Esophagus squamous epithelium (tissue), 5 donors: ENCODE measurements at regions not wholly inside any gene's neighbourhood (a gene's known extent, or its start where the extent isn't known, plus 50 kb on each side); places are given as distances from the start of the nearest gene placed in this dataset.

Source experiments
- DNase-seq: peaks from one replicate; lab custom pipeline; 2025; lab: John Stamatoyannopoulos, UW
- H3K27ac ChIP-seq, 4 donors: fragments of 200-600 bp; sonication (generic); one replicate each; pipeline ENCODE4 v1.5.1; 2016 to 2019; ENCODE audit warnings: mild to moderate bottlenecking in 1 of 4
- H3K27me3 ChIP-seq, 4 donors: fragments of 200-600 bp; sonication (generic); 1 replicate in 3 of 4; 2 replicates in 1 of 4; pipeline versions ENCODE4 v1.5.1 to v1.6.0; 2017 to 2021; ENCODE audit warnings: antibody characterized with exemption in 1 of 4
- H3K36me3 ChIP-seq, 3 donors: fragments of 200-600 bp; sonication (generic); one replicate each; pipeline ENCODE4 v1.5.1; 2016 to 2019
- H3K4me1 ChIP-seq, 3 donors: fragments of 200-600 bp; sonication (generic); one replicate each; pipeline ENCODE4 v1.5.1; 2017 to 2019
- H3K4me3 ChIP-seq, 4 donors: fragments of 200-600 bp; sonication (generic); 1 replicate in 3 of 4; 2 replicates in 1 of 4; pipeline ENCODE4 v1.5.1; 2016 to 2019; ENCODE audit warnings: mild to moderate bottlenecking in 2 of 4, moderate library complexity in 1 of 4
- H3K9me3 ChIP-seq, 3 donors: fragments of 200-600 bp; sonication (generic); one replicate each; pipeline ENCODE4 v1.5.1; 2016 to 2019
- POLR2A ChIP-seq, 4 donors: fragments of 450-650 bp; IDR thresholded peaks; one replicate each; pipeline ENCODE4 v1.6.1; 2017; ENCODE audit warnings: antibody characterized with exemption in 4 of 4, mild to moderate bottlenecking in 4 of 4, moderate library complexity in 3 of 4
- WGBS, 2 donors: methylation state at CpG; one replicate each; pipeline ENCODE4 v1.1.5; 2018; 5-methylcytosine and 5-hydroxymethylcytosine counted together
- intact Hi-C: fragments of 100-400 bp; cut with DNase I; formaldehyde crosslinking; loops from one replicate; pipeline ENCODE4 v1.15.0; 2022
- TF ChIP-seq, protein P1 (sequence below), 6 experiments: fragments of 450-650 bp in 4 of 6; fragments of 200-600 bp in 2 of 6; sonication (generic) in 2 of 6; IDR thresholded peaks; one replicate each; pipeline ENCODE4 v1.5.1; 2016 to 2019; ENCODE audit warnings: antibody characterized with exemption in 6 of 6, mild to moderate bottlenecking in 4 of 6, moderate library complexity in 4 of 6
- donor health status: DM: yes; HTN: yes; CAD: no.

- intact Hi-C loops: no loop called here
- DNase-seq: no peak
- Histone ChIP-seq H3K27ac (no peak overlapping the region), H3K4me1 (no peaks in the 10 kb centered on the region), H3K36me3 (no peaks in the 10 kb centered on the region), H3K9me3 (no peaks in the 10 kb centered on the region), H3K27me3 (no peaks in the 10 kb centered on the region), H3K4me3 (no peak overlapping the region)
- 93 to 100% methylated on average over 1 of the region's 1 CpG for WGBS, 2 donors
- TF ChIP-seq POLR2A (IDR thresholded peaks at IDR 0.05): no peak
- TF ChIP-seq, protein P1, sequence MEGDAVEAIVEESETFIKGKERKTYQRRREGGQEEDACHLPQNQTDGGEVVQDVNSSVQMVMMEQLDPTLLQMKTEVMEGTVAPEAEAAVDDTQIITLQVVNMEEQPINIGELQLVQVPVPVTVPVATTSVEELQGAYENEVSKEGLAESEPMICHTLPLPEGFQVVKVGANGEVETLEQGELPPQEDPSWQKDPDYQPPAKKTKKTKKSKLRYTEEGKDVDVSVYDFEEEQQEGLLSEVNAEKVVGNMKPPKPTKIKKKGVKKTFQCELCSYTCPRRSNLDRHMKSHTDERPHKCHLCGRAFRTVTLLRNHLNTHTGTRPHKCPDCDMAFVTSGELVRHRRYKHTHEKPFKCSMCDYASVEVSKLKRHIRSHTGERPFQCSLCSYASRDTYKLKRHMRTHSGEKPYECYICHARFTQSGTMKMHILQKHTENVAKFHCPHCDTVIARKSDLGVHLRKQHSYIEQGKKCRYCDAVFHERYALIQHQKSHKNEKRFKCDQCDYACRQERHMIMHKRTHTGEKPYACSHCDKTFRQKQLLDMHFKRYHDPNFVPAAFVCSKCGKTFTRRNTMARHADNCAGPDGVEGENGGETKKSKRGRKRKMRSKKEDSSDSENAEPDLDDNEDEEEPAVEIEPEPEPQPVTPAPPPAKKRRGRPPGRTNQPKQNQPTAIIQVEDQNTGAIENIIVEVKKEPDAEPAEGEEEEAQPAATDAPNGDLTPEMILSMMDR (IDR thresholded peaks at IDR 0.05): no peak
Observed at GRCh38 chr1:105652109-105652508, 1404.4 kb upstream of the PRMT6 start.

GRCh38 chr1:105655032-105655431 lies 1401.4 kb upstream of the PRMT6 start:
- no peaks in the 10 kb centered on the region for H3K9me3 ChIP-seq
- 68% methylated on average over 3 of the region's 4 CpGs for WGBS, 2 donors
- no peak overlapping the region for H3K4me3 ChIP-seq
- no peak for DNase-seq
- no peaks in the 10 kb centered on the region for H3K4me1 ChIP-seq
- no peak overlapping the region for H3K27ac ChIP-seq
- H3K36me3 ChIP-seq: no peaks in the 10 kb centered on the region
- intact Hi-C loops: no loop called here
- TF ChIP-seq, protein P1 (IDR thresholded peaks at IDR 0.05): no peak
- no peak for TF ChIP-seq POLR2A (IDR thresholded peaks at IDR 0.05)
- H3K27me3 ChIP-seq: no peaks in the 10 kb centered on the region

GRCh38 chr1:105664495-105664894 lies 1392.0 kb upstream of the PRMT6 start:
- no peaks in the 10 kb centered on the region for H3K27me3 ChIP-seq
- no peaks in the 10 kb centered on the region for H3K9me3 ChIP-seq
- WGBS, 2 donors: 73 to 81% methylated on average over 4 to 5 of the region's 5 CpGs
- H3K27ac ChIP-seq: no peak overlapping the region
- no peaks in the 10 kb centered on the region for H3K36me3 ChIP-seq
- TF ChIP-seq POLR2A (IDR thresholded peaks at IDR 0.05): no peak
- TF ChIP-seq, protein P1 (IDR thresholded peaks at IDR 0.05): no peak
- H3K4me3 ChIP-seq: no peak overlapping the region
- no peak for DNase-seq
- intact Hi-C loops: no loop called here
- H3K4me1 ChIP-seq: no peaks in the 10 kb centered on the region

- H3K36me3 ChIP-seq: no peaks in the 10 kb centered on the region
- intact Hi-C loops: no loop called here
- no peaks in the 10 kb centered on the region for H3K4me1 ChIP-seq
- no peaks in the 10 kb centered on the region for H3K27me3 ChIP-seq
- TF ChIP-seq, protein P1 (IDR thresholded peaks at IDR 0.05): no peak
- TF ChIP-seq POLR2A (IDR thresholded peaks at IDR 0.05): no peak
- no peaks in the 10 kb centered on the region for H3K9me3 ChIP-seq
- DNase-seq: no peak
- no peak overlapping the region for H3K27ac ChIP-seq
- WGBS, 2 donors: 58 to 60% methylated on average over 3 of the region's 3 CpGs
- no peak overlapping the region for H3K4me3 ChIP-seq
Observed at GRCh38 chr1:105678334-105678733, 1378.1 kb upstream of the PRMT6 start.

GRCh38 chr1:105684714-105685113 lies 1371.8 kb upstream of the PRMT6 start:
- Histone ChIP-seq H3K9me3 (peaks cover 0 to 9% (median 0%) of the 10 kb centered on the region in 3 donors), H3K27me3 (no peaks in the 10 kb centered on the region), H3K4me1 (no peaks in the 10 kb centered on the region), H3K4me3 (no peak overlapping the region), H3K36me3 (no peaks in the 10 kb centered on the region), H3K27ac (no peak overlapping the region)
- DNase-seq: no peak
- TF ChIP-seq, protein P1 (IDR thresholded peaks at IDR 0.05): no peak
- no peak for TF ChIP-seq POLR2A (IDR thresholded peaks at IDR 0.05)
- intact Hi-C loops: no loop called here
